Kidney (tissue), 13 donors: ENCODE measurements at regions not wholly inside any gene's neighbourhood (a gene's known extent, or its start where the extent isn't known, plus 50 kb on each side); places are given as distances from the start of the nearest gene placed in this dataset.

Source experiments
- DNase-seq, 5 donors: peaks; one replicate each; pipeline ENCODE4 v3.0.0-alpha.2; 2013 to 2020
- FAIRE-seq: peaks from 2 replicates; lab custom pipeline; 2012; peaks lifted over from hg19 to GRCh38; lab: Jason Lieb, UNC
- H3K27ac ChIP-seq, 2 donors: one replicate each; pipeline ENCODE4 v1.7.0; 2013; ENCODE audit warnings: low read depth in 2 of 2, low read length in 2 of 2, inconsistent platforms in 1 of 2
- H3K27me3 ChIP-seq: one replicate; pipeline ENCODE4 v1.7.1; 2013; ENCODE audit warnings: low read length, inconsistent platforms; ENCODE audit not compliant: control insufficient read depth, insufficient read depth
- H3K36me3 ChIP-seq, 3 donors: one replicate each; pipeline versions ENCODE4 v1.7.0 to v1.7.1; 2013; ENCODE audit warnings: low read length in 3 of 3, control low read depth in 1 of 3, inconsistent platforms in 1 of 3; ENCODE audit not compliant: insufficient read depth in 3 of 3, control insufficient read depth in 2 of 3
- H3K4me1 ChIP-seq, 3 donors: one replicate each; pipeline versions ENCODE4 v1.7.0 to v1.7.1; 2013; ENCODE audit warnings: low read length in 3 of 3, inconsistent platforms in 1 of 3, low read depth in 1 of 3; ENCODE audit not compliant: control insufficient read depth in 2 of 3, insufficient read depth in 2 of 3
- H3K4me3 ChIP-seq, 3 donors: one replicate each; pipeline versions ENCODE4 v1.7.0 to v1.8.1; 2013; ENCODE audit warnings: low read length in 3 of 3, control low read depth in 1 of 3, inconsistent platforms in 1 of 3
- H3K9ac ChIP-seq, 3 donors: one replicate each; pipeline versions ENCODE4 v1.7.0 to v1.7.1; 2013; ENCODE audit warnings: low read length in 3 of 3, control low read depth in 1 of 3, inconsistent platforms in 1 of 3
- H3K9me3 ChIP-seq, 3 donors: one replicate each; pipeline versions ENCODE4 v1.7.0 to v1.7.1; 2013; ENCODE audit warnings: low read length in 3 of 3, control low read depth in 1 of 3, inconsistent platforms in 1 of 3; ENCODE audit not compliant: control insufficient read depth in 2 of 3, insufficient read depth in 1 of 3
- CTCF ChIP-seq: IDR thresholded peaks from 3 replicates; pipeline ENCODE4 v1.5.1; 2012; ENCODE audit warnings: mild to moderate bottlenecking, moderate library complexity, borderline replicate concordance; ENCODE audit not compliant: insufficient read depth; ENCODE audit errors: extremely low read depth
- intact Hi-C: fragments of 100-400 bp; cut with DNase I; formaldehyde crosslinking; loops from one replicate; pipeline ENCODE4 v1.11.1; 2022
- donor health status: control.
- donor health status: control.
- donor health status: control.
- donor health status: control.
- donor health status: control.
- donor health status: DM: yes; HTN: yes; CAD: no.
- donor health status: Normal renal cell carcinoma (clear cell type).

- Histone ChIP-seq H3K4me3 (no peak overlapping the region), H3K36me3 (no peaks in the 10 kb centered on the region), H3K9ac (no peak overlapping the region), H3K4me1 (no peaks in the 10 kb centered on the region), H3K27me3 (no peaks in the 10 kb centered on the region), H3K27ac (no peak overlapping the region), H3K9me3 (no peaks in the 10 kb centered on the region)
- TF ChIP-seq CTCF, result no peak
- intact Hi-C loops, result no loop called here
- no peak for FAIRE-seq
- DNase-seq, result no peak
These were observed 116.7 kb downstream of the UNC5CL start for GRCh38 chr6:40922281-40922680.

GRCh38 chr6:40918040-40918651 lies 120.9 kb downstream of the UNC5CL start:
- no peak for DNase-seq
- H3K4me1 ChIP-seq, result no peaks in the 10 kb centered on the region
- H3K9me3 ChIP-seq, result no peaks in the 10 kb centered on the region
- no peak overlapping the region for H3K9ac ChIP-seq
- no peak overlapping the region for H3K27ac ChIP-seq
- no peak overlapping the region for H3K4me3 ChIP-seq
- TF ChIP-seq CTCF, result no peak
- no peaks in the 10 kb centered on the region for H3K27me3 ChIP-seq
- no peak for FAIRE-seq
- H3K36me3 ChIP-seq, result no peaks in the 10 kb centered on the region
- intact Hi-C loops, result no loop called here

- no peaks in the 10 kb centered on the region for H3K9me3 ChIP-seq
- FAIRE-seq (no peak), DNase-seq (no peak)
- intact Hi-C loops, result no loop called here
- no peaks in the 10 kb centered on the region for H3K4me1 ChIP-seq
- H3K9ac ChIP-seq, result no peak overlapping the region
- no peaks in the 10 kb centered on the region for H3K27me3 ChIP-seq
- no peak overlapping the region for H3K27ac ChIP-seq
- H3K4me3 ChIP-seq, result no peak overlapping the region
- TF ChIP-seq CTCF, result no peak
- no peaks in the 10 kb centered on the region for H3K36me3 ChIP-seq
These were observed 121.4 kb downstream of the UNC5CL start for GRCh38 chr6:40917603-40918002.

- DNase-seq, result no peak
- Histone ChIP-seq H3K27me3 (no peaks in the 10 kb centered on the region), H3K27ac (no peak overlapping the region), H3K4me1 (no peaks in the 10 kb centered on the region), H3K9me3 (no peaks in the 10 kb centered on the region), H3K9ac (no peak overlapping the region), H3K36me3 (no peaks in the 10 kb centered on the region), H3K4me3 (no peak overlapping the region)
- TF ChIP-seq CTCF, result no peak
- FAIRE-seq, result no peak
- intact Hi-C loops, result no loop called here
These were observed 122.2 kb downstream of the UNC5CL start for GRCh38 chr6:40916845-40917244.
